A673 (cell line): ENCODE measurements at regions not wholly inside any gene's neighbourhood (a gene's known extent, or its start where the extent isn't known, plus 50 kb on each side); places are given as distances from the start of the nearest gene placed in this dataset.
A peak's percentile ranks its signal among the peaks of the same experiment; 100 is the strongest.

ENCODE experiments used
- BruUV-seq: library from RNA; stranded (reverse); fragments of 400-500 nt; replicated peaks from 2 replicates; lab custom pipeline; 2021; lab: Mats Ljungman, UMichigan
- CTCF ChIA-PET: fragments of 300-600 bp; sonication (Branson Sonifier 250); formaldehyde crosslinking; loops from one replicate; lab custom pipeline; 2022; ENCODE audit warnings: antibody characterized with exemption; lab: Charles Lee
- POLR2A ChIA-PET: fragments of 300-600 bp; sonication (Branson Sonifier 250); formaldehyde crosslinking; loops from one replicate; lab custom pipeline; 2022; ENCODE audit warnings: antibody characterized with exemption; ENCODE audit not compliant: low non-redundant PET; lab: Charles Lee
- DNase-seq: peaks from one replicate; pipeline ENCODE4 v3.0.0-alpha.2; 2015; ENCODE audit warnings: low spot score
- H3K27ac ChIP-seq: fragments of 200-600 bp; sonication (generic); 2 replicates; pipeline ENCODE4 v1.5.1; 2016; ENCODE audit warnings: mixed run types, low read depth, mild to moderate bottlenecking, mixed read lengths, antibody characterized with exemption, low read length; ENCODE audit not compliant: poor library complexity, severe bottlenecking
- H3K27me3 ChIP-seq: fragments of 200-600 bp; sonication (generic); replicated peaks from 2 replicates; pipeline ENCODE4 v1.6.1; 2017; ENCODE audit warnings: mixed run types, low read depth, mild to moderate bottlenecking, mixed read lengths, antibody characterized with exemption, low read length; ENCODE audit not compliant: insufficient read depth, poor library complexity
- H3K36me3 ChIP-seq: fragments of 200-600 bp; sonication (generic); 2 replicates; pipeline ENCODE4 v1.6.1; 2016; ENCODE audit warnings: mixed run types, mild to moderate bottlenecking, mixed read lengths, antibody characterized with exemption, low read length; ENCODE audit not compliant: insufficient read depth, poor library complexity, severe bottlenecking
- H3K4me1 ChIP-seq: fragments of 200-600 bp; sonication (generic); 2 replicates; pipeline ENCODE4 v1.6.1; 2017; ENCODE audit warnings: mixed run types, mild to moderate bottlenecking, mixed read lengths, antibody characterized with exemption, low read length; ENCODE audit not compliant: insufficient read depth, poor library complexity, severe bottlenecking
- H3K4me3 ChIP-seq: fragments of 200-600 bp; sonication (generic); 2 replicates; pipeline ENCODE4 v1.5.1; 2016; ENCODE audit warnings: low read depth, mixed run types, mild to moderate bottlenecking, mixed read lengths, low read length; ENCODE audit not compliant: poor library complexity, severe bottlenecking
- H3K9me3 ChIP-seq: fragments of 200-600 bp; sonication (generic); 2 replicates; pipeline ENCODE4 v1.6.1; 2016; ENCODE audit warnings: mixed run types, low read depth, mild to moderate bottlenecking, mixed read lengths, antibody characterized with exemption, low read length; ENCODE audit not compliant: poor library complexity, severe bottlenecking
- CTCF ChIP-seq: fragments of 300-800, 200-600 bp; sonication (generic); conservative IDR thresholded peaks from 2 replicates; pipeline ENCODE4 v1.5.1; 2017; ENCODE audit warnings: low read depth, mild to moderate bottlenecking, antibody characterized with exemption, low read length, moderate library complexity, mixed read lengths
- EZH2 ChIP-seq: fragments of 200-600 bp; sonication (generic); IDR thresholded peaks from 2 replicates; pipeline ENCODE4 v1.6.1; 2017; ENCODE audit warnings: borderline replicate concordance, low read depth, mild to moderate bottlenecking, mixed read lengths, antibody characterized with exemption, low read length; ENCODE audit not compliant: poor library complexity, severe bottlenecking
- intact Hi-C: fragments of 100-400 bp; cut with micrococcal nuclease; formaldehyde crosslinking; loops from one replicate; pipeline ENCODE4 v1.10.0; 2022; ENCODE audit not compliant: unreplicated experiment

- no peak overlapping the region for H3K4me3 ChIP-seq
- no peaks in the 10 kb centered on the region for H3K4me1 ChIP-seq
- H3K36me3 ChIP-seq = no peaks in the 10 kb centered on the region
- no peak overlapping the region for H3K27ac ChIP-seq
- no peaks in the 10 kb centered on the region for H3K9me3 ChIP-seq
- intact Hi-C loops = loop anchor here (10.0 kb wide), 1 partner anchor 637 kb away; no protein-coding TSS in a partner anchor
- CTCF ChIA-PET = interaction anchor here (0.6 kb wide), 1 partner anchor 445 kb away, joined by 3 read pairs; no protein-coding TSS in a partner anchor
- DNase-seq = peak; percentile 19
- BruUV-seq = no TSS peak
- H3K27me3 ChIP-seq = no peaks in the 10 kb centered on the region
- peak; percentile 51 for TF ChIP-seq CTCF
- TF ChIP-seq EZH2 = no peak
- POLR2A ChIA-PET = no interaction called here
Measured at GRCh38 chr10:90148116-90148855, 446.9 kb downstream of the KIF20B start.

GRCh38 chr10:90149563-90149962 lies 448.2 kb downstream of the KIF20B start:
- TF ChIP-seq CTCF (no peak), EZH2 (no peak)
- ChIA-PET POLR2A (no interaction called here), CTCF (no interaction called here)
- Histone ChIP-seq H3K27me3 (no peaks in the 10 kb centered on the region), H3K27ac (no peak overlapping the region), H3K9me3 (no peaks in the 10 kb centered on the region), H3K4me3 (no peak overlapping the region), H3K36me3 (no peaks in the 10 kb centered on the region), H3K4me1 (no peaks in the 10 kb centered on the region)
- intact Hi-C loops = loop anchor here (10.0 kb wide), 1 partner anchor 635 kb away; no protein-coding TSS in a partner anchor
- DNase-seq = no peak
- BruUV-seq = no TSS peak

- H3K27ac ChIP-seq = no peak overlapping the region
- H3K4me1 ChIP-seq = no peaks in the 10 kb centered on the region
- POLR2A ChIA-PET = no interaction called here
- H3K4me3 ChIP-seq = no peak overlapping the region
- no TSS peak for BruUV-seq
- no peaks in the 10 kb centered on the region for H3K9me3 ChIP-seq
- no peak for DNase-seq
- CTCF ChIA-PET = no interaction called here
- TF ChIP-seq EZH2 (no peak), CTCF (no peak)
- peaks cover 9% of the 10 kb centered on the region for H3K27me3 ChIP-seq
- intact Hi-C loops = no loop called here
- no peaks in the 10 kb centered on the region for H3K36me3 ChIP-seq
Measured at GRCh38 chr10:90162271-90162853, 461.0 kb downstream of the KIF20B start.
